ENCODE measurements at regions not wholly inside any gene's neighbourhood (a gene's known extent, or its start where the extent isn't known, plus 50 kb on each side); places are given as distances from the start of the nearest gene placed in this dataset.

- intact Hi-C loops (cut with micrococcal nuclease), result no loop called here
- Histone ChIP-seq H3K4me1 (no peaks in the 10 kb centered on the region), H3K9me3 (replicated peaks) (no peaks in the 10 kb centered on the region), H3K27me3 (ENCODE audit: low read depth) (peaks cover 8% of the 10 kb centered on the region), H3K36me3 (no peaks in the 10 kb centered on the region), H3K4me3 (no peak overlapping the region), H3K27ac (replicated peaks) (no peak overlapping the region)
- TF ChIP-seq CTCF (IDR thresholded peaks at IDR 0.05; ENCODE audit: borderline replicate concordance), result no peak
- no peak for DNase-seq
Measured at GRCh38 chr20:23284009-23284408, 66.6 kb upstream of the NXT1 start.

- Histone ChIP-seq H3K9me3 (replicated peaks) (no peaks in the 10 kb centered on the region), H3K36me3 (no peaks in the 10 kb centered on the region), H3K4me3 (no peak overlapping the region), H3K27ac (replicated peaks) (no peak overlapping the region), H3K4me1 (no peaks in the 10 kb centered on the region), H3K27me3 (ENCODE audit: low read depth) (peaks cover 5% of the 10 kb centered on the region)
- no peak for TF ChIP-seq CTCF (IDR thresholded peaks at IDR 0.05; ENCODE audit: borderline replicate concordance)
- no peak for DNase-seq
- intact Hi-C loops (cut with micrococcal nuclease), result no loop called here
Measured at GRCh38 chr20:23283096-23283850, 67.3 kb upstream of the NXT1 start.

GRCh38 chr20:23282546-23282945, 68.0 kb upstream of the NXT1 start:
- H3K27me3 ChIP-seq (ENCODE audit: low read depth), result peaks cover 5% of the 10 kb centered on the region
- no peaks in the 10 kb centered on the region for H3K9me3 ChIP-seq (replicated peaks)
- H3K4me3 ChIP-seq, result no peak overlapping the region
- no peak for TF ChIP-seq CTCF (IDR thresholded peaks at IDR 0.05; ENCODE audit: borderline replicate concordance)
- DNase-seq, result no peak
- intact Hi-C loops (cut with micrococcal nuclease), result no loop called here
- H3K36me3 ChIP-seq, result no peaks in the 10 kb centered on the region
- no peak overlapping the region for H3K27ac ChIP-seq (replicated peaks)
- H3K4me1 ChIP-seq, result no peaks in the 10 kb centered on the region

GRCh38 chr20:23282111-23282510, 68.5 kb upstream of the NXT1 start:
- Histone ChIP-seq H3K4me3 (no peak overlapping the region), H3K27me3 (ENCODE audit: low read depth) (peaks cover 5% of the 10 kb centered on the region), H3K27ac (replicated peaks) (no peak overlapping the region), H3K4me1 (no peaks in the 10 kb centered on the region), H3K9me3 (replicated peaks) (no peaks in the 10 kb centered on the region), H3K36me3 (no peaks in the 10 kb centered on the region)
- intact Hi-C loops (cut with micrococcal nuclease), result no loop called here
- no peak for DNase-seq
- no peak for TF ChIP-seq CTCF (IDR thresholded peaks at IDR 0.05; ENCODE audit: borderline replicate concordance)

GRCh38 chr20:23279836-23280235, 70.8 kb upstream of the NXT1 start:
- peaks cover 5% of the 10 kb centered on the region for H3K27me3 ChIP-seq (ENCODE audit: low read depth)
- H3K4me3 ChIP-seq, result no peak overlapping the region
- no peak for DNase-seq
- no peak overlapping the region for H3K27ac ChIP-seq (replicated peaks)
- intact Hi-C loops (cut with micrococcal nuclease), result no loop called here
- no peaks in the 10 kb centered on the region for H3K4me1 ChIP-seq
- no peak for TF ChIP-seq CTCF (IDR thresholded peaks at IDR 0.05; ENCODE audit: borderline replicate concordance)
- H3K9me3 ChIP-seq (replicated peaks), result peaks cover 5% of the 10 kb centered on the region
- H3K36me3 ChIP-seq, result no peaks in the 10 kb centered on the region
